Breast epithelium (tissue), 3 donors: ENCODE measurements at regions not wholly inside any gene's neighbourhood (a gene's known extent, or its start where the extent isn't known, plus 50 kb on each side); places are given as distances from the start of the nearest gene placed in this dataset.

Experiments used
- POLR2AphosphoS5 ChIP-seq, 3 donors: sonication (generic); formaldehyde crosslinking; IDR thresholded peaks; one replicate each; pipeline ENCODE4 v1.6.1; 2017; ENCODE audit warnings: antibody characterized with exemption in 3 of 3
- TF ChIP-seq, protein P1 (sequence below), 3 donors: fragments of 450-650 bp; IDR thresholded peaks; one replicate each; pipeline ENCODE4 v1.5.1; 2016 to 2017; ENCODE audit warnings: antibody characterized with exemption in 3 of 3, mild to moderate bottlenecking in 3 of 3, moderate library complexity in 3 of 3

DNA sequence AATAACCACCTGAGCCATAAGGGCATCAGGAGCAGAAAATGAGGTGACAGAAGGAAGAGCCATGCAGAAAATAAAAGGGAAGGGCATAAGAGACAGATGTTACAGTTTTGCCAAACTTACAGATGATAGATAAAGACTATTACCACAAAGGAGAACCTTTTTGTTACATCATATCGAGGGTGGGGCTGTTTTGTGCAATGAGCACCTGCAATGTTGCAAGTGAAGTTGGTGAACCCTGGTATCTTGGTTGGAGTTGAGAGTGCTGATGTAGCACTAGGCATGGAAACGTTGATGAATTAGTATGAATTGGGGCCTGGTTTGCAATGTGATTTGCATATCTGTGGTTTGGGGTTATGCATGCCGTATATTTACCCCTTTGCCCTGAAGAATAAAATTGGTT, 119.8 kb upstream of the TEX13D start:
- TF ChIP-seq, protein P1, sequence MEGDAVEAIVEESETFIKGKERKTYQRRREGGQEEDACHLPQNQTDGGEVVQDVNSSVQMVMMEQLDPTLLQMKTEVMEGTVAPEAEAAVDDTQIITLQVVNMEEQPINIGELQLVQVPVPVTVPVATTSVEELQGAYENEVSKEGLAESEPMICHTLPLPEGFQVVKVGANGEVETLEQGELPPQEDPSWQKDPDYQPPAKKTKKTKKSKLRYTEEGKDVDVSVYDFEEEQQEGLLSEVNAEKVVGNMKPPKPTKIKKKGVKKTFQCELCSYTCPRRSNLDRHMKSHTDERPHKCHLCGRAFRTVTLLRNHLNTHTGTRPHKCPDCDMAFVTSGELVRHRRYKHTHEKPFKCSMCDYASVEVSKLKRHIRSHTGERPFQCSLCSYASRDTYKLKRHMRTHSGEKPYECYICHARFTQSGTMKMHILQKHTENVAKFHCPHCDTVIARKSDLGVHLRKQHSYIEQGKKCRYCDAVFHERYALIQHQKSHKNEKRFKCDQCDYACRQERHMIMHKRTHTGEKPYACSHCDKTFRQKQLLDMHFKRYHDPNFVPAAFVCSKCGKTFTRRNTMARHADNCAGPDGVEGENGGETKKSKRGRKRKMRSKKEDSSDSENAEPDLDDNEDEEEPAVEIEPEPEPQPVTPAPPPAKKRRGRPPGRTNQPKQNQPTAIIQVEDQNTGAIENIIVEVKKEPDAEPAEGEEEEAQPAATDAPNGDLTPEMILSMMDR (IDR thresholded peaks at IDR 0.05) = no peak
- no peak for TF ChIP-seq POLR2AphosphoS5 (IDR thresholded peaks at IDR 0.05)
